HCT116 (cell line): ENCODE measurements at regions not wholly inside any gene's neighbourhood (a gene's known extent, or its start where the extent isn't known, plus 50 kb on each side); places are given as distances from the start of the nearest gene placed in this dataset.

Experiments
- ATAC-seq: fragments of 200-7000 bp; cut with Tn5 transposase; 2 replicates; pipeline ENCODE4 v1.9.1; 2020; ENCODE audit warnings: mild to moderate bottlenecking, moderate library complexity
- BruUV-seq: library from RNA; stranded (reverse); fragments of 400-500 nt; replicated peaks from 2 replicates; lab custom pipeline; 2021; lab: Mats Ljungman, UMichigan
- CTCF ChIA-PET: fragments of 300-600 bp; sonication (Branson Sonifier 250); formaldehyde crosslinking; loops from one replicate; lab custom pipeline; 2021; ENCODE audit warnings: antibody characterized with exemption; lab: Charles Lee
- POLR2A ChIA-PET: fragments of 300-600, 350-600 bp; sonication (Branson Sonifier 250); formaldehyde crosslinking; loops from one replicate; lab custom pipeline; 2021; ENCODE audit warnings: antibody characterized with exemption; lab: Charles Lee
- RAD21 ChIA-PET, 2 experiments: fragments of 300-600 bp; sonication (Branson Sonifier 250); formaldehyde crosslinking; loops; one replicate each; lab custom pipeline; 2023; ENCODE audit warnings: low total read pairs in 2 of 2; ENCODE audit not compliant: uncharacterized antibody in 2 of 2, unreplicated experiment in 2 of 2, low non-redundant PET in 1 of 2; lab: Charles Lee
- DNase-seq: peaks from one replicate; pipeline ENCODE4 v3.0.0-alpha.2; 2010; ENCODE audit warnings: low read depth, low spot score
- H2AFZ ChIP-seq: fragments of 200-600 bp; shearing (Covaris generic), sonication (generic); 2 replicates; pipeline ENCODE4 v1.6.1; 2017; ENCODE audit warnings: low read depth, mixed run types, mixed read lengths, antibody characterized with exemption, low read length; ENCODE audit not compliant: poor library complexity, severe bottlenecking
- H3K27ac ChIP-seq: 2 replicates; pipeline ENCODE4 v1.5.1; 2012; ENCODE audit warnings: low read depth, low read length
- H3K27me3 ChIP-seq: fragments of 200-600 bp; sonication (generic); 2 replicates; pipeline ENCODE4 v1.6.1; 2016; ENCODE audit warnings: mixed run types, low read length, mixed read lengths; ENCODE audit not compliant: insufficient read depth
- H3K36me3 ChIP-seq, 2 experiments: fragments of 200-500 bp in 1 of 2; fragments of 200-600 bp in 1 of 2; sonication (Bioruptor generic) in 1 of 2; sonication (generic) in 1 of 2; 2 replicates each; pipeline versions ENCODE4 v1.5.1 to v1.6.1; 2014 to 2016; ENCODE audit warnings: low read length in 2 of 2, inconsistent platforms in 1 of 2, mixed read lengths in 1 of 2, mixed run types in 1 of 2; ENCODE audit not compliant: insufficient read depth in 2 of 2, control insufficient read depth in 1 of 2
- H3K4me1 ChIP-seq, 2 experiments: fragments of 200-600 bp in 1 of 2; sonication (generic) in 1 of 2; 2 replicates each; pipeline versions ENCODE4 v1.5.1 to v1.6.1; 2012 to 2017; ENCODE audit warnings: low read length in 2 of 2, inconsistent platforms in 1 of 2, mild to moderate bottlenecking in 1 of 2, mixed read lengths in 1 of 2, mixed run types in 1 of 2, moderate library complexity in 1 of 2; ENCODE audit not compliant: insufficient read depth in 2 of 2, control insufficient read depth in 1 of 2
- H3K4me2 ChIP-seq: fragments of 200-600 bp; sonication (generic); 2 replicates; pipeline ENCODE4 v1.6.1; 2017; ENCODE audit warnings: mixed run types, low read length, mixed read lengths
- H3K4me3 ChIP-seq, 2 experiments: fragments of 200-600 bp in 1 of 2; sonication (generic) in 1 of 2; replicated peaks in 1 of 2; 2 replicates each; pipeline ENCODE4 v1.5.1; 2011 to 2016; ENCODE audit warnings: low read length in 2 of 2, control low read depth in 1 of 2, low read depth in 1 of 2, mild to moderate bottlenecking in 1 of 2, mixed read lengths in 1 of 2, mixed run types in 1 of 2
- H3K79me2 ChIP-seq: fragments of 200-600 bp; sonication (generic); 2 replicates; pipeline ENCODE4 v1.6.1; 2017; ENCODE audit warnings: mild to moderate bottlenecking, mixed run types, low read length, moderate library complexity, mixed read lengths; ENCODE audit not compliant: insufficient read depth
- H3K9ac ChIP-seq: fragments of 200-600 bp; sonication (generic); 2 replicates; pipeline ENCODE4 v1.6.1; 2016; ENCODE audit warnings: low read length, mixed read lengths
- H3K9me2 ChIP-seq: fragments of 200-600 bp; sonication (generic), shearing (Covaris generic); 2 replicates; pipeline ENCODE4 v1.6.1; 2017; ENCODE audit warnings: mixed run types, mild to moderate bottlenecking, moderate library complexity; ENCODE audit not compliant: insufficient read depth
- H3K9me3 ChIP-seq, 2 experiments: fragments of 200-500 bp in 1 of 2; fragments of 200-600 bp in 1 of 2; sonication (Bioruptor generic) in 1 of 2; sonication (generic) in 1 of 2; 2 replicates each; pipeline ENCODE4 v1.6.1; 2014 to 2017; ENCODE audit warnings: low read length in 2 of 2, mixed read lengths in 2 of 2, inconsistent platforms in 1 of 2, low read depth in 1 of 2, mild to moderate bottlenecking in 1 of 2, mixed run types in 1 of 2, moderate library complexity in 1 of 2; ENCODE audit not compliant: control insufficient read depth in 1 of 2, insufficient read depth in 1 of 2
- H4K20me1 ChIP-seq: fragments of 200-600 bp; sonication (generic), shearing (Covaris generic); 2 replicates; pipeline ENCODE4 v1.6.1; 2017; ENCODE audit warnings: mixed run types, mild to moderate bottlenecking, moderate library complexity; ENCODE audit not compliant: insufficient read depth
- CBX3 ChIP-seq: IDR thresholded peaks from 2 replicates; pipeline ENCODE4 v1.6.1; 2012; ENCODE audit warnings: low read depth
- EGR1 ChIP-seq: IDR thresholded peaks from 2 replicates; pipeline ENCODE4 v1.6.1; 2012; ENCODE audit warnings: low read depth
- ELF1 ChIP-seq: IDR thresholded peaks from 2 replicates; pipeline ENCODE4 v1.6.1; 2012; ENCODE audit warnings: low read depth, borderline replicate concordance
- EZH2 ChIP-seq: fragments of 200-600 bp; sonication (generic); IDR thresholded peaks from 2 replicates; pipeline ENCODE4 v1.6.1; 2017; ENCODE audit warnings: antibody characterized with exemption, mixed run types
- FOSL1 ChIP-seq: IDR thresholded peaks from 2 replicates; pipeline ENCODE4 v1.6.1; 2012; ENCODE audit warnings: low read depth
- JUND ChIP-seq: IDR thresholded peaks from 2 replicates; pipeline ENCODE4 v1.6.1; 2012
- RAD21 ChIP-seq: IDR thresholded peaks from 2 replicates; pipeline ENCODE4 v1.6.1; 2012; ENCODE audit warnings: low read depth, mild to moderate bottlenecking
- SIN3A ChIP-seq: IDR thresholded peaks from 2 replicates; pipeline ENCODE4 v1.6.1; 2012; ENCODE audit warnings: low read depth
- SP1 ChIP-seq: IDR thresholded peaks from 2 replicates; pipeline ENCODE4 v1.6.1; 2012; ENCODE audit warnings: low read depth
- SRF ChIP-seq: IDR thresholded peaks from 2 replicates; pipeline ENCODE4 v1.6.1; 2012; ENCODE audit warnings: low read depth
- TCF7L2 ChIP-seq: IDR thresholded peaks from 2 replicates; pipeline ENCODE4 v1.7.0; 2011; ENCODE audit warnings: borderline replicate concordance, inconsistent platforms; ENCODE audit not compliant: insufficient read depth, insufficient read length; ENCODE audit errors: extremely low read depth
- ZFX ChIP-seq: fragments of 450-650 bp; IDR thresholded peaks from 2 replicates; pipeline ENCODE4 v1.6.1; 2017
- intact Hi-C: fragments of 100-400 bp; cut with micrococcal nuclease; formaldehyde crosslinking; loops from 2 replicates; pipeline ENCODE4 v1.10.0; 2022
- TF ChIP-seq, protein P1 (sequence below): IDR thresholded peaks from 2 replicates; pipeline ENCODE4 v1.6.1; 2011; ENCODE audit warnings: mild to moderate bottlenecking, low read length, moderate library complexity; ENCODE audit not compliant: insufficient replicate concordance; ENCODE audit errors: extremely low read depth
- TF ChIP-seq, protein P2 (sequence below): IDR thresholded peaks from 2 replicates; pipeline ENCODE4 v1.6.1; 2012; ENCODE audit warnings: low read depth
- TF ChIP-seq, protein P3 (sequence below): IDR thresholded peaks from 2 replicates; pipeline ENCODE4 v1.6.1; 2012
- TF ChIP-seq, protein P4 (sequence below): IDR thresholded peaks from 2 replicates; pipeline ENCODE4 v1.6.1; 2012
- TF ChIP-seq, protein P5 (sequence below), 3 experiments: fragments of 200-600 bp in 1 of 3; sonication (generic) in 1 of 3; IDR thresholded peaks in 2 of 3; conservative IDR thresholded peaks in 1 of 3; 2 replicates each; pipeline ENCODE4 v1.5.1; 2012 to 2017; ENCODE audit warnings: low read depth in 2 of 3, low read length in 2 of 3, antibody characterized with exemption in 1 of 3, borderline replicate concordance in 1 of 3, control low read depth in 1 of 3, mild to moderate bottlenecking in 1 of 3, mixed read lengths in 1 of 3, mixed run types in 1 of 3, moderate library complexity in 1 of 3; ENCODE audit not compliant: insufficient read depth in 1 of 3

DNA sequence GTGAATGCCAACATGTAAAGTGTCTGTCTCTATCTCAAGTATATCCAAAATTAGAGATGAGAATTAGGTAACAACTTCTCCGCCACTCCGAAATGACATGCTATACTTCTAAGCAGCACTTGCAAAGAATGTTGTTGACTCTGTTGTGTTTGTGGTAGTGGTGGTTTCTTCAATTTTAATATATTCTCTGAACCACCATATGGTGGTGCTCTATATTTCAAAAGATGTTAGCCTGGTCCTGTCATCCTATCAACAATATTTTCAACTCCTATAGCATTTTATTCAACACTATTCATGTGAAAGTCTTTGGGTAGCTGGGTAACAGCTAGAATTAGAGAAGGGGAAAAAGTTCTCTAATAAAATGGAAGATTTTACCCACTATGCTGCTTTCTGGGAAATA lies 1622.8 kb upstream of the IGFBP7 start:
- Histone ChIP-seq H3K4me2 (no peak overlapping the region), H3K27ac (no peak overlapping the region), H3K9me3 (peaks cover 0 to 20% of the 10 kb centered on the region in 2 experiments; a peak in 2 of 4 replicates), H3K9ac (no peak overlapping the region), H3K4me1 (no peaks in the 10 kb centered on the region), H4K20me1 (no peaks in the 10 kb centered on the region), H2AFZ (no peak overlapping the region), H3K36me3 (no peaks in the 10 kb centered on the region), H3K79me2 (no peaks in the 10 kb centered on the region), H3K27me3 (no peaks in the 10 kb centered on the region), H3K4me3 (no peak overlapping the region)
- ChIA-PET CTCF (no interaction called here), POLR2A (no interaction called here), RAD21 (no interaction called here)
- DNase-seq, result no peak
- no peak for ATAC-seq
- no TSS peak for BruUV-seq
- intact Hi-C loops, result no loop called here
- TF ChIP-seq, protein P1, sequence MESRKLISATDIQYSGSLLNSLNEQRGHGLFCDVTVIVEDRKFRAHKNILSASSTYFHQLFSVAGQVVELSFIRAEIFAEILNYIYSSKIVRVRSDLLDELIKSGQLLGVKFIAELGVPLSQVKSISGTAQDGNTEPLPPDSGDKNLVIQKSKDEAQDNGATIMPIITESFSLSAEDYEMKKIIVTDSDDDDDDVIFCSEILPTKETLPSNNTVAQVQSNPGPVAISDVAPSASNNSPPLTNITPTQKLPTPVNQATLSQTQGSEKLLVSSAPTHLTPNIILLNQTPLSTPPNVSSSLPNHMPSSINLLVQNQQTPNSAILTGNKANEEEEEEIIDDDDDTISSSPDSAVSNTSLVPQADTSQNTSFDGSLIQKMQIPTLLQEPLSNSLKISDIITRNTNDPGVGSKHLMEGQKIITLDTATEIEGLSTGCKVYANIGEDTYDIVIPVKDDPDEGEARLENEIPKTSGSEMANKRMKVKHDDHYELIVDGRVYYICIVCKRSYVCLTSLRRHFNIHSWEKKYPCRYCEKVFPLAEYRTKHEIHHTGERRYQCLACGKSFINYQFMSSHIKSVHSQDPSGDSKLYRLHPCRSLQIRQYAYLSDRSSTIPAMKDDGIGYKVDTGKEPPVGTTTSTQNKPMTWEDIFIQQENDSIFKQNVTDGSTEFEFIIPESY, result no peak
- no peak for TF ChIP-seq SP1
- no peak for TF ChIP-seq FOSL1
- no peak for TF ChIP-seq JUND
- TF ChIP-seq, protein P2, sequence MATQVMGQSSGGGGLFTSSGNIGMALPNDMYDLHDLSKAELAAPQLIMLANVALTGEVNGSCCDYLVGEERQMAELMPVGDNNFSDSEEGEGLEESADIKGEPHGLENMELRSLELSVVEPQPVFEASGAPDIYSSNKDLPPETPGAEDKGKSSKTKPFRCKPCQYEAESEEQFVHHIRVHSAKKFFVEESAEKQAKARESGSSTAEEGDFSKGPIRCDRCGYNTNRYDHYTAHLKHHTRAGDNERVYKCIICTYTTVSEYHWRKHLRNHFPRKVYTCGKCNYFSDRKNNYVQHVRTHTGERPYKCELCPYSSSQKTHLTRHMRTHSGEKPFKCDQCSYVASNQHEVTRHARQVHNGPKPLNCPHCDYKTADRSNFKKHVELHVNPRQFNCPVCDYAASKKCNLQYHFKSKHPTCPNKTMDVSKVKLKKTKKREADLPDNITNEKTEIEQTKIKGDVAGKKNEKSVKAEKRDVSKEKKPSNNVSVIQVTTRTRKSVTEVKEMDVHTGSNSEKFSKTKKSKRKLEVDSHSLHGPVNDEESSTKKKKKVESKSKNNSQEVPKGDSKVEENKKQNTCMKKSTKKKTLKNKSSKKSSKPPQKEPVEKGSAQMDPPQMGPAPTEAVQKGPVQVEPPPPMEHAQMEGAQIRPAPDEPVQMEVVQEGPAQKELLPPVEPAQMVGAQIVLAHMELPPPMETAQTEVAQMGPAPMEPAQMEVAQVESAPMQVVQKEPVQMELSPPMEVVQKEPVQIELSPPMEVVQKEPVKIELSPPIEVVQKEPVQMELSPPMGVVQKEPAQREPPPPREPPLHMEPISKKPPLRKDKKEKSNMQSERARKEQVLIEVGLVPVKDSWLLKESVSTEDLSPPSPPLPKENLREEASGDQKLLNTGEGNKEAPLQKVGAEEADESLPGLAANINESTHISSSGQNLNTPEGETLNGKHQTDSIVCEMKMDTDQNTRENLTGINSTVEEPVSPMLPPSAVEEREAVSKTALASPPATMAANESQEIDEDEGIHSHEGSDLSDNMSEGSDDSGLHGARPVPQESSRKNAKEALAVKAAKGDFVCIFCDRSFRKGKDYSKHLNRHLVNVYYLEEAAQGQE, result no peak
- TF ChIP-seq, protein P3, sequence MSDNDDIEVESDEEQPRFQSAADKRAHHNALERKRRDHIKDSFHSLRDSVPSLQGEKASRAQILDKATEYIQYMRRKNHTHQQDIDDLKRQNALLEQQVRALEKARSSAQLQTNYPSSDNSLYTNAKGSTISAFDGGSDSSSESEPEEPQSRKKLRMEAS, result no peak
- TF ChIP-seq EZH2, result no peak
- TF ChIP-seq, protein P4, sequence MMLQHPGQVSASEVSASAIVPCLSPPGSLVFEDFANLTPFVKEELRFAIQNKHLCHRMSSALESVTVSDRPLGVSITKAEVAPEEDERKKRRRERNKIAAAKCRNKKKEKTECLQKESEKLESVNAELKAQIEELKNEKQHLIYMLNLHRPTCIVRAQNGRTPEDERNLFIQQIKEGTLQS, result no peak
- no peak for TF ChIP-seq TCF7L2
- no peak for TF ChIP-seq CBX3
- no peak for TF ChIP-seq RAD21
- TF ChIP-seq EGR1, result no peak
- TF ChIP-seq ZFX, result no peak
- TF ChIP-seq, protein P5, sequence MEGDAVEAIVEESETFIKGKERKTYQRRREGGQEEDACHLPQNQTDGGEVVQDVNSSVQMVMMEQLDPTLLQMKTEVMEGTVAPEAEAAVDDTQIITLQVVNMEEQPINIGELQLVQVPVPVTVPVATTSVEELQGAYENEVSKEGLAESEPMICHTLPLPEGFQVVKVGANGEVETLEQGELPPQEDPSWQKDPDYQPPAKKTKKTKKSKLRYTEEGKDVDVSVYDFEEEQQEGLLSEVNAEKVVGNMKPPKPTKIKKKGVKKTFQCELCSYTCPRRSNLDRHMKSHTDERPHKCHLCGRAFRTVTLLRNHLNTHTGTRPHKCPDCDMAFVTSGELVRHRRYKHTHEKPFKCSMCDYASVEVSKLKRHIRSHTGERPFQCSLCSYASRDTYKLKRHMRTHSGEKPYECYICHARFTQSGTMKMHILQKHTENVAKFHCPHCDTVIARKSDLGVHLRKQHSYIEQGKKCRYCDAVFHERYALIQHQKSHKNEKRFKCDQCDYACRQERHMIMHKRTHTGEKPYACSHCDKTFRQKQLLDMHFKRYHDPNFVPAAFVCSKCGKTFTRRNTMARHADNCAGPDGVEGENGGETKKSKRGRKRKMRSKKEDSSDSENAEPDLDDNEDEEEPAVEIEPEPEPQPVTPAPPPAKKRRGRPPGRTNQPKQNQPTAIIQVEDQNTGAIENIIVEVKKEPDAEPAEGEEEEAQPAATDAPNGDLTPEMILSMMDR (IDR thresholded peaks at IDR 0.05 in 2 of 3, conservative IDR thresholded peaks at IDR 0.05 in 1 of 3; ENCODE audit: borderline replicate concordance in 1 of 3, insufficient read depth in 1 of 3, low read depth in 2 of 3, low read length in 2 of 3), result no peak
- TF ChIP-seq ELF1, result no peak
- no peak for TF ChIP-seq SRF
- TF ChIP-seq SIN3A, result no peak
- TF ChIP-seq, all 23 proteins: peak for 0
- H3K9me2 ChIP-seq, result no peaks in the 10 kb centered on the region
